Adrenal gland (tissue), 5 donors: ENCODE measurements at regions not wholly inside any gene's neighbourhood (a gene's known extent, or its start where the extent isn't known, plus 50 kb on each side); places are given as distances from the start of the nearest gene placed in this dataset.

Source experiments
- POLR2A ChIP-seq, 2 donors: fragments of 450-650 bp; IDR thresholded peaks; one replicate each; pipeline ENCODE4 v1.6.1; 2017; ENCODE audit warnings: antibody characterized with exemption in 2 of 2, mild to moderate bottlenecking in 2 of 2, moderate library complexity in 1 of 2
- TF ChIP-seq, protein P1 (sequence below), 6 experiments: fragments of 450-650 bp in 4 of 6; fragments of 200-600 bp in 2 of 6; sonication (generic) in 1 of 6; IDR thresholded peaks; 1 replicate in 5 of 6; 2 replicates in 1 of 6; pipeline versions ENCODE4 v1.5.1 to v1.8.0; 2016 to 2021; ENCODE audit warnings: antibody characterized with exemption in 6 of 6, mild to moderate bottlenecking in 2 of 6, moderate library complexity in 1 of 6
- donor health status: DM: no; HTN: no; CAD: no.

DNA sequence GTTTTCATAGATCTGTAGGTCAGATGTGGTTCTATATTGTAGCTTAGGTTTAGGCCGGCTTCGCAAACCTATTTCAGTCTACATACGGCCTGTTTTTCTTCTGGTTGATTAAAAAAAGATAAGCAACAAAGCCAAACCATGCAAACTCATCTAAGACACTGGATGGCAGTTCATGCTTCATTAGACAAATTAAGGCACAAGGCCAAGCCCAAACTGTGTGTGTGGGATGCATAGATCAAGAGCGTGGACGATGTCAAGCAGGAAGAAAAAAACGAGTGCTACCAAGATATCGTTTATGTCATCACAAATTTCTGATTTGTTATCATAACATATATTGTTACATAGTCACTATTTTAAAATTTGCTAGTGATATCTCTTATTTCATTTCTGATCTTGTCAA lies 357.6 kb upstream of the KIRREL3 start:
- TF ChIP-seq, protein P1, sequence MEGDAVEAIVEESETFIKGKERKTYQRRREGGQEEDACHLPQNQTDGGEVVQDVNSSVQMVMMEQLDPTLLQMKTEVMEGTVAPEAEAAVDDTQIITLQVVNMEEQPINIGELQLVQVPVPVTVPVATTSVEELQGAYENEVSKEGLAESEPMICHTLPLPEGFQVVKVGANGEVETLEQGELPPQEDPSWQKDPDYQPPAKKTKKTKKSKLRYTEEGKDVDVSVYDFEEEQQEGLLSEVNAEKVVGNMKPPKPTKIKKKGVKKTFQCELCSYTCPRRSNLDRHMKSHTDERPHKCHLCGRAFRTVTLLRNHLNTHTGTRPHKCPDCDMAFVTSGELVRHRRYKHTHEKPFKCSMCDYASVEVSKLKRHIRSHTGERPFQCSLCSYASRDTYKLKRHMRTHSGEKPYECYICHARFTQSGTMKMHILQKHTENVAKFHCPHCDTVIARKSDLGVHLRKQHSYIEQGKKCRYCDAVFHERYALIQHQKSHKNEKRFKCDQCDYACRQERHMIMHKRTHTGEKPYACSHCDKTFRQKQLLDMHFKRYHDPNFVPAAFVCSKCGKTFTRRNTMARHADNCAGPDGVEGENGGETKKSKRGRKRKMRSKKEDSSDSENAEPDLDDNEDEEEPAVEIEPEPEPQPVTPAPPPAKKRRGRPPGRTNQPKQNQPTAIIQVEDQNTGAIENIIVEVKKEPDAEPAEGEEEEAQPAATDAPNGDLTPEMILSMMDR (IDR thresholded peaks at IDR 0.05) = no peak
- TF ChIP-seq POLR2A (IDR thresholded peaks at IDR 0.05) = no peak
